ENCODE measurements at regions not wholly inside any gene's neighbourhood (a gene's known extent, or its start where the extent isn't known, plus 50 kb on each side); places are given as distances from the start of the nearest gene placed in this dataset.
"Not testable (repeated sequence)": the region's sequence is repeated elsewhere in the genome, so short reads cannot be mapped to it uniquely, and the experiment has no call there.

GRCh38 chr2:142515493-142515892 lies 362.0 kb upstream of the KYNU start:
- Histone ChIP-seq H3K36me3 (no peaks in the 10 kb centered on the region), H3K9me3 (no peaks in the 10 kb centered on the region), H3K27ac (no peak overlapping the region), H3K4me3 (no peak overlapping the region), H3K4me1 (no peaks in the 10 kb centered on the region), H3K27me3 (no peaks in the 10 kb centered on the region)
- DNase-seq = no peak
- WGBS, 2 donors = 60 to 68% methylated on average over 2 of the region's 2 CpGs
- intact Hi-C loops (cut with DNase I) = no loop called here
- no peak for TF ChIP-seq CTCF (IDR thresholded peaks at IDR 0.05)
- FAIRE-seq = no peak
- ATAC-seq = no peak

- no peaks in the 10 kb centered on the region for H3K36me3 ChIP-seq
- H3K27me3 ChIP-seq = no peaks in the 10 kb centered on the region
- H3K4me3 ChIP-seq = no peak overlapping the region
- H3K27ac ChIP-seq = no peak overlapping the region
- H3K9me3 ChIP-seq = no peaks in the 10 kb centered on the region
- H3K4me1 ChIP-seq = no peaks in the 10 kb centered on the region
- WGBS, 2 donors = 63 to 64% methylated on average over 3 of the region's 3 CpGs
- DNase-seq (no peak), ATAC-seq (no peak), FAIRE-seq (no peak)
- no peak for TF ChIP-seq CTCF (IDR thresholded peaks at IDR 0.05)
- intact Hi-C loops (cut with DNase I) = no loop called here
These were observed 368.1 kb upstream of the KYNU start for GRCh38 chr2:142509401-142509800.

GRCh38 chr2:142504754-142505153 lies 372.7 kb upstream of the KYNU start:
- Histone ChIP-seq H3K4me3 (no peak overlapping the region), H3K36me3 (no peaks in the 10 kb centered on the region), H3K4me1 (no peaks in the 10 kb centered on the region), H3K9me3 (peaks cover 0 to 3% (median 0%) of the 10 kb centered on the region in 4 donors), H3K27ac (no peak overlapping the region), H3K27me3 (no peaks in the 10 kb centered on the region)
- ATAC-seq (no peak), DNase-seq (no peak), FAIRE-seq (no peak)
- intact Hi-C loops (cut with DNase I) = no loop called here
- WGBS, 2 donors = 54 to 69% methylated on average over 1 of the region's 1 CpG
- no peak for TF ChIP-seq CTCF (IDR thresholded peaks at IDR 0.05)

GRCh38 chr2:142502402-142502801 lies 371.6 kb upstream of the LRP1B start:
- 69 to 84% methylated on average over 1 of the region's 1 CpG for WGBS, 2 donors
- TF ChIP-seq CTCF (IDR thresholded peaks at IDR 0.05) = no peak

GRCh38 chr2:142495141-142495540 lies 364.3 kb upstream of the LRP1B start:
- Histone ChIP-seq H3K4me3 (no peak overlapping the region), H3K9me3 (no peaks in the 10 kb centered on the region), H3K36me3 (no peaks in the 10 kb centered on the region), H3K27me3 (no peaks in the 10 kb centered on the region), H3K27ac (no peak overlapping the region), H3K4me1 (no peaks in the 10 kb centered on the region)
- no peak for FAIRE-seq
- no peak for ATAC-seq
- intact Hi-C loops (cut with DNase I) = no loop called here
- no peak for DNase-seq
- WGBS, 2 donors = 42% methylated on average over 2 of the region's 2 CpGs
- TF ChIP-seq CTCF (IDR thresholded peaks at IDR 0.05) = no peak

More at GRCh38 chr2:142502402-142502801, 371.6 kb upstream of the LRP1B start:
- Histone ChIP-seq H3K9me3 (peaks cover 0 to 3% (median 0%) of the 10 kb centered on the region in 4 donors), H3K27ac (no peak overlapping the region), H3K36me3 (no peaks in the 10 kb centered on the region), H3K4me3 (no peak overlapping the region), H3K4me1 (no peaks in the 10 kb centered on the region), H3K27me3 (no peaks in the 10 kb centered on the region)
- intact Hi-C loops (cut with DNase I) = no loop called here
- FAIRE-seq (no peak), ATAC-seq (no peak), DNase-seq (no peak)

GRCh38 chr2:142489631-142490030 lies 358.8 kb upstream of the LRP1B start:
- H3K27ac ChIP-seq; DNase-seq; ATAC-seq; H3K4me1 ChIP-seq; intact Hi-C loops (cut with DNase I); H3K27me3 ChIP-seq; H3K4me3 ChIP-seq; H3K9me3 ChIP-seq; FAIRE-seq; H3K36me3 ChIP-seq: not testable (repeated sequence)
- WGBS, 2 donors = 53 to 60% methylated on average over 3 of the region's 3 CpGs
